ENCODE measurements at regions not wholly inside any gene's neighbourhood (a gene's known extent, or its start where the extent isn't known, plus 50 kb on each side); places are given as distances from the start of the nearest gene placed in this dataset.

- TF ChIP-seq, protein P1, sequence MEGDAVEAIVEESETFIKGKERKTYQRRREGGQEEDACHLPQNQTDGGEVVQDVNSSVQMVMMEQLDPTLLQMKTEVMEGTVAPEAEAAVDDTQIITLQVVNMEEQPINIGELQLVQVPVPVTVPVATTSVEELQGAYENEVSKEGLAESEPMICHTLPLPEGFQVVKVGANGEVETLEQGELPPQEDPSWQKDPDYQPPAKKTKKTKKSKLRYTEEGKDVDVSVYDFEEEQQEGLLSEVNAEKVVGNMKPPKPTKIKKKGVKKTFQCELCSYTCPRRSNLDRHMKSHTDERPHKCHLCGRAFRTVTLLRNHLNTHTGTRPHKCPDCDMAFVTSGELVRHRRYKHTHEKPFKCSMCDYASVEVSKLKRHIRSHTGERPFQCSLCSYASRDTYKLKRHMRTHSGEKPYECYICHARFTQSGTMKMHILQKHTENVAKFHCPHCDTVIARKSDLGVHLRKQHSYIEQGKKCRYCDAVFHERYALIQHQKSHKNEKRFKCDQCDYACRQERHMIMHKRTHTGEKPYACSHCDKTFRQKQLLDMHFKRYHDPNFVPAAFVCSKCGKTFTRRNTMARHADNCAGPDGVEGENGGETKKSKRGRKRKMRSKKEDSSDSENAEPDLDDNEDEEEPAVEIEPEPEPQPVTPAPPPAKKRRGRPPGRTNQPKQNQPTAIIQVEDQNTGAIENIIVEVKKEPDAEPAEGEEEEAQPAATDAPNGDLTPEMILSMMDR (IDR thresholded peaks at IDR 0.05) = no peak
- TF ChIP-seq POLR2A (IDR thresholded peaks at IDR 0.05) = no peak
Measured at GRCh38 chr6:165723326-165723725, 60.3 kb upstream of the PDE10A start.
